ENCODE measurements at regions not wholly inside any gene's neighbourhood (a gene's known extent, or its start where the extent isn't known, plus 50 kb on each side); places are given as distances from the start of the nearest gene placed in this dataset.

DNA sequence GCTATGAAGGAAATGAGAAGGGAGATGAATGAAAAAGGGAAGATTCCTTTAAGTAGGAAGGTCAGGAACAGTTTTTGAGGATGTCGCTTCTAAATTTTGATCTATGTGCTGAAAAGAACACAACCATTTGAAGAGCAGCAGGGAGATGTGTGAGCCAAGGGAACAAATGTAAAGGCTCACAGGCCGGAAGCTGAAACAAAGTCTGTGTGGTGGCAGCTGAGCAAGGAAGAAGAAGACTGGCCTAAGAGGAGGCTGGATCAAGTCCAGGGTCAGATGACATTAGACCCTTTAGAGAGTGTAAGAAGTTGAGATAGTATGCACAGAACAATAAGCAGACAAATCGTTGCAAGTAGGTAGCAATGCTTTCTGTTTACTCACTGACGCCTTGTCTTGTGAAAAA lies 1631.4 kb upstream of the TENM4 start:
- Histone ChIP-seq H3K4me3 (ENCODE audit: extremely low read depth in 1 of 4, insufficient read depth in 2 of 4, low read depth in 3 of 4, low read length in 4 of 4) (no peak overlapping the region), H3K4me2 (ENCODE audit: insufficient read depth in 1 of 2, low read depth in 2 of 2, low read length in 2 of 2) (no peak overlapping the region), H3K14ac (ENCODE audit: insufficient read length) (no peak overlapping the region), H2BK5ac (ENCODE audit: low read depth, low read length) (no peak overlapping the region), H3K23ac (ENCODE audit: insufficient read length) (no peak overlapping the region), H4K8ac (ENCODE audit: extremely low read depth, insufficient read depth, low read length) (no peak overlapping the region), H3K4me1 (replicated peaks in 1 of 4; ENCODE audit: control insufficient read depth in 3 of 4, insufficient read depth in 4 of 4, low read length in 3 of 4) (no peaks in the 10 kb centered on the region; a peak in 1 of 7 replicates), H4K91ac (replicated peaks; ENCODE audit: insufficient read length, low read length) (no peak overlapping the region), H3K36me3 (ENCODE audit: control insufficient read depth in 2 of 4, insufficient read depth in 4 of 4, low read length in 3 of 4) (no peaks in the 10 kb centered on the region), H2AK5ac (ENCODE audit: low read depth, low read length) (no peak overlapping the region), H3K9me3 (ENCODE audit: insufficient read depth in 2 of 2, low read depth in 1 of 2, low read length in 1 of 2) (no peaks in the 10 kb centered on the region), H3K4ac (replicated peaks; ENCODE audit: insufficient read length, low read depth, low read length) (no peak overlapping the region), H2BK12ac (ENCODE audit: low read depth, low read length) (no peak overlapping the region), H3K9ac (replicated peaks in 1 of 4; ENCODE audit: extremely low read depth in 1 of 4, low read depth in 3 of 4, low read length in 3 of 4) (no peak overlapping the region), H3K79me2 (ENCODE audit: control insufficient read depth in 1 of 2, insufficient read depth in 2 of 2, low read length in 2 of 2) (no peaks in the 10 kb centered on the region), H2BK120ac (replicated peaks; ENCODE audit: low read depth, low read length) (no peak overlapping the region), H2BK20ac (ENCODE audit: low read length) (no peak overlapping the region), H3K27ac (ENCODE audit: low read depth, low read length) (no peak overlapping the region), H4K5ac (ENCODE audit: insufficient read length, low read depth, low read length) (no peak overlapping the region), H4K20me1 (replicated peaks in 1 of 2; ENCODE audit: control insufficient read depth in 1 of 2, insufficient read depth in 2 of 2, low read length in 2 of 2) (no peaks in the 10 kb centered on the region), H3K18ac (ENCODE audit: extremely low read depth, low read length) (no peak overlapping the region), H3K56ac (replicated peaks; ENCODE audit: insufficient read length, low read depth, low read length) (no peak overlapping the region), H2AFZ (ENCODE audit: low read length) (0 out of 2 replicates have a peak overlapping the region, but pooled peaks have one; percentile 44), H3K79me1 (ENCODE audit: low read depth, low read length) (no peaks in the 10 kb centered on the region), H3K23me2 (ENCODE audit: low read depth, low read length) (no peaks in the 10 kb centered on the region), H2BK15ac (ENCODE audit: low read length) (no peak overlapping the region), H3K27me3 (replicated peaks in 1 of 4; ENCODE audit: control insufficient read depth in 3 of 4, extremely low read depth in 1 of 4, insufficient read depth in 3 of 4, low read length in 3 of 4) (no peaks in the 10 kb centered on the region)
- 83% methylated on average over 4 of the region's 4 CpGs; no CpG with 5 or more reads in 1 of the 2 experiments for WGBS, 2 experiments (ENCODE audit: extremely low coverage in 1 of 2, insufficient coverage in 1 of 2, insufficient read length in 1 of 2, insufficient replicate concordance in 2 of 2, low coverage in 1 of 2, low lambda C conversion rate in 2 of 2, missing lambda C conversion rate in 1 of 2)
- DNase-seq (ENCODE audit: low read depth in 1 of 2, low spot score in 2 of 2) (no peak), FAIRE-seq (no peak)
- POLR2A ChIA-PET (ENCODE audit: partially characterized antibody) = no interaction called here
- CTCF ChIA-PET (ENCODE audit: partially characterized antibody) = no interaction called here
- no peak for TF ChIP-seq HDAC6 (IDR thresholded peaks at IDR 0.05; ENCODE audit: low read depth, low read length)
- TF ChIP-seq EP300 (IDR thresholded peaks at IDR 0.05; ENCODE audit: borderline replicate concordance in 1 of 2, low read depth in 2 of 2, low read length in 2 of 2) = no peak
- TF ChIP-seq ZNF274 (IDR thresholded peaks at IDR 0.05; ENCODE audit: borderline replicate concordance, extremely low read depth, low read length) = no peak
- TF ChIP-seq, protein P1, sequence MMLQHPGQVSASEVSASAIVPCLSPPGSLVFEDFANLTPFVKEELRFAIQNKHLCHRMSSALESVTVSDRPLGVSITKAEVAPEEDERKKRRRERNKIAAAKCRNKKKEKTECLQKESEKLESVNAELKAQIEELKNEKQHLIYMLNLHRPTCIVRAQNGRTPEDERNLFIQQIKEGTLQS (IDR thresholded peaks at IDR 0.05; ENCODE audit: insufficient read depth, low read depth, low read length) = no peak
- TF ChIP-seq KDM5A (IDR thresholded peaks at IDR 0.05; ENCODE audit: low read length) = no peak
- no peak for TF ChIP-seq TAF1 (IDR thresholded peaks at IDR 0.05; ENCODE audit: low read depth, low read length)
- TF ChIP-seq, protein P2, sequence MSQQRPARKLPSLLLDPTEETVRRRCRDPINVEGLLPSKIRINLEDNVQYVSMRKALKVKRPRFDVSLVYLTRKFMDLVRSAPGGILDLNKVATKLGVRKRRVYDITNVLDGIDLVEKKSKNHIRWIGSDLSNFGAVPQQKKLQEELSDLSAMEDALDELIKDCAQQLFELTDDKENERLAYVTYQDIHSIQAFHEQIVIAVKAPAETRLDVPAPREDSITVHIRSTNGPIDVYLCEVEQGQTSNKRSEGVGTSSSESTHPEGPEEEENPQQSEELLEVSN (IDR thresholded peaks at IDR 0.05) = no peak
- TF ChIP-seq KDM1A (IDR thresholded peaks at IDR 0.05; ENCODE audit: borderline replicate concordance, low read length) = no peak
- no peak for TF ChIP-seq CREB1 (IDR thresholded peaks at IDR 0.05)
- no peak for TF ChIP-seq POLR2AphosphoS5 (IDR thresholded peaks at IDR 0.05; ENCODE audit: low read depth, low read length)
- no peak for TF ChIP-seq RBBP5 (IDR thresholded peaks at IDR 0.05; ENCODE audit: borderline replicate concordance, low read depth, low read length)

Data from H1 (cell line).